Keratinocyte (primary cell): ENCODE measurements at regions not wholly inside any gene's neighbourhood (a gene's known extent, or its start where the extent isn't known, plus 50 kb on each side); places are given as distances from the start of the nearest gene placed in this dataset.

Experiments used
- DNase-seq: peaks from one replicate; pipeline ENCODE4 v3.0.0-alpha.2; 2011; ENCODE audit warnings: low read depth, missing footprints, low spot score
- FAIRE-seq: peaks from 2 replicates; lab custom pipeline; 2011; peaks lifted over from hg19 to GRCh38; lab: Jason Lieb, UNC
- H2AFZ ChIP-seq: 2 replicates; pipeline ENCODE4 v1.6.0; 2012; ENCODE audit warnings: low read length, control low read depth, inconsistent platforms; ENCODE audit not compliant: control insufficient read depth
- H3K27ac ChIP-seq: 2 replicates; pipeline ENCODE4 v1.5.1; 2011; ENCODE audit warnings: low read length; ENCODE audit not compliant: control insufficient read depth, insufficient read depth
- H3K27me3 ChIP-seq: 3 replicates; pipeline ENCODE4 v1.6.0; 2011; ENCODE audit warnings: low read length; ENCODE audit not compliant: control insufficient read depth, insufficient read depth; ENCODE audit errors: extremely low read depth
- H3K36me3 ChIP-seq, 2 experiments: 2 replicates in 1 of 2; 3 replicates in 1 of 2; pipeline ENCODE4 v1.5.1; 2011; ENCODE audit warnings: low read length in 2 of 2, mild to moderate bottlenecking in 1 of 2; ENCODE audit not compliant: control insufficient read depth in 2 of 2, insufficient read depth in 2 of 2; ENCODE audit errors: extremely low read depth in 1 of 2
- H3K4me1 ChIP-seq: 3 replicates; pipeline ENCODE4 v1.5.1; 2011; ENCODE audit warnings: low read length; ENCODE audit not compliant: control insufficient read depth, insufficient read depth; ENCODE audit errors: extremely low read depth
- H3K4me2 ChIP-seq: 3 replicates; pipeline ENCODE4 v1.6.0; 2011; ENCODE audit warnings: low read depth, low read length; ENCODE audit not compliant: control insufficient read depth, insufficient read depth; ENCODE audit errors: extremely low read depth
- H3K4me3 ChIP-seq, 3 experiments: fragments of 200-600 bp in 1 of 3; sonication (generic) in 1 of 3; 2 replicates in 2 of 3; 3 replicates in 1 of 3; pipeline ENCODE4 v1.5.1; 2011 to 2016; ENCODE audit warnings: low read length in 3 of 3, mild to moderate bottlenecking in 3 of 3, control low read depth in 2 of 3, inconsistent platforms in 1 of 3, low read depth in 1 of 3, mixed read lengths in 1 of 3, mixed run types in 1 of 3, moderate library complexity in 1 of 3; ENCODE audit not compliant: control insufficient read depth in 2 of 3, insufficient read depth in 2 of 3; ENCODE audit errors: extremely low read depth in 1 of 3
- H3K79me2 ChIP-seq: 2 replicates; pipeline ENCODE4 v1.6.0; 2012; ENCODE audit warnings: low read length; ENCODE audit not compliant: control insufficient read depth, insufficient read depth
- H3K9ac ChIP-seq: 3 replicates; pipeline ENCODE4 v1.6.0; 2011; ENCODE audit warnings: low read length; ENCODE audit not compliant: control insufficient read depth, insufficient read depth; ENCODE audit errors: extremely low read depth
- H3K9me1 ChIP-seq: 3 replicates; pipeline ENCODE4 v1.6.0; 2011; ENCODE audit warnings: low read length; ENCODE audit not compliant: control insufficient read depth, insufficient read depth; ENCODE audit errors: extremely low read depth
- H3K9me3 ChIP-seq: 2 replicates; pipeline ENCODE4 v1.5.1; 2012; ENCODE audit warnings: low read depth, low read length; ENCODE audit not compliant: control insufficient read depth
- H4K20me1 ChIP-seq: 3 replicates; pipeline ENCODE4 v1.6.0; 2011; ENCODE audit warnings: low read length; ENCODE audit not compliant: control insufficient read depth, insufficient read depth; ENCODE audit errors: extremely low read depth
- CTCF ChIP-seq, 3 experiments: IDR thresholded peaks in 1 of 3; conservative IDR thresholded peaks in 1 of 3; optimal IDR thresholded peaks in 1 of 3; 2 replicates in 2 of 3; 3 replicates in 1 of 3; pipeline versions ENCODE3 to v1.5.1; 2011; ENCODE audit warnings: low read length in 3 of 3, mild to moderate bottlenecking in 3 of 3, moderate library complexity in 2 of 3, control low read depth in 1 of 3, inconsistent platforms in 1 of 3; ENCODE audit not compliant: insufficient read depth in 2 of 3; ENCODE audit errors: extremely low read depth in 1 of 3
- EZH2 ChIP-seq: IDR thresholded peaks from one replicate; pipeline ENCODE4 v1.6.1; 2012; ENCODE audit warnings: inconsistent platforms, mild to moderate bottlenecking, low read length, moderate library complexity
- dilution Hi-C: fragments of 300-500 bp; cut with MboI; formaldehyde crosslinking; loops from one replicate; pipeline ENCODE4 v1.7.0; 2020; ENCODE audit warnings: low sequenced_read_pairs; ENCODE audit not compliant: extremely low pct_ligation_motif_present

DNA sequence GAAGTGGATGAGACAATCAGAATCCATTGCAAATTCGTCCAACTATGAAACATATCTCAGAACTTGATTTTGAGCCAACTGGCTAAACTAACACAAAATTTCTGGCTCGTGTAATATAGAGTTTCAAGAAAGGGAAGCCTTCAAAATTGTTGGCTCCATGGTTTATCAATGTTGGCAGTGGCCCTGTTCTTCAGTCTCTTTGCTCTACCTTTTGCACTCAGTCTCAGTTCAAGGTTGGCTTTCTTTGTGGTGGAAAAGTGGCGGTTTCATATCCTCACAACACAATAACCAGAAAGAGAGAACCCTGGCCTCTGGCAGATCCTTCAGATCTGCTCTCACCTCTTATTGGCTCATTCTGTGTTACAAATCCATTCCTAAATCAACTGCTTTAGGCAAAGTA is 473.8 kb upstream of the API5 start:
- no peak for TF ChIP-seq EZH2
- TF ChIP-seq CTCF (optimal IDR thresholded peaks at IDR 0.05 in 1 of 3, IDR thresholded peaks at IDR 0.05 in 1 of 3, conservative IDR thresholded peaks at IDR 0.05 in 1 of 3; ENCODE audit: extremely low read depth in 1 of 3, insufficient read depth in 2 of 3, low read length in 3 of 3), result no peak
- Histone ChIP-seq H3K4me1 (no peaks in the 10 kb centered on the region), H3K9ac (no peak overlapping the region), H3K27ac (no peak overlapping the region), H3K79me2 (no peaks in the 10 kb centered on the region), H2AFZ (no peak overlapping the region), H3K27me3 (no peaks in the 10 kb centered on the region), H3K4me2 (no peak overlapping the region), H3K4me3 (no peak overlapping the region), H3K36me3 (no peaks in the 10 kb centered on the region), H3K9me1 (no peaks in the 10 kb centered on the region), H4K20me1 (no peaks in the 10 kb centered on the region), H3K9me3 (no peaks in the 10 kb centered on the region)
- FAIRE-seq, result no peak
- DNase-seq, result no peak
- dilution Hi-C loops, result no loop called here

DNA sequence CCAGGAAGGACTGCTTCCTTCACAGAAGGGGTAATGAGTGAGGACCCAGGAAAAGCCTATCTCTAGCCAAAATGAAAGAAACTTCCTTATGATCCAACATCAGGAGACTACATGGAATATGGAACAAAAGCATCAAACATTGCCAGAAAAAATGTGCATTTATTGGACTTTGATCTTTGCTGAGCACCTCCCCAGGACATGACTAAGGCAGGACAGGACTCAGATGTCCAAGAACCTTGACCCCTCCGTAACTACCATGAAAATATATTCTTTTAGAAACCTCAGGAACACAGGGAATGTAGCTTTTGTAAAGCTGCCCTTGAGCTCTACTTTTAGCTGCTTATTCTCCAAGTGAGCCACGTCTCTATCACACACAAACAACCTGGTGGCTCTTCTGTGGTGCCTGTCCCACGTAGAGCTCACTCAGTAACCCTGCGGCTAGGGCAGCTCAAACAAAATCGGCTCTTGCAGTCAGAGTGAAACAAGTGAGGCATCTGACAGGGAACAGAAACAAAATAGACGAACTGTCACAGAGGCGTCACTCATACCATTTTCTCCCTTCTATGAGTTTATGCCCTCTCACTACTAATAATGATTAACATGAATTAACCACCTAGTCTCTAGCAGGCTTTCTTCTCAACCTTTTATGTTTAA is 471.5 kb upstream of the API5 start:
- no peak overlapping the region for H3K4me3 ChIP-seq
- dilution Hi-C loops, result no loop called here
- no peaks in the 10 kb centered on the region for H3K27me3 ChIP-seq
- H4K20me1 ChIP-seq, result no peaks in the 10 kb centered on the region
- H3K9me1 ChIP-seq, result no peaks in the 10 kb centered on the region
- H3K27ac ChIP-seq, result no peak overlapping the region
- H3K4me1 ChIP-seq, result no peaks in the 10 kb centered on the region
- no peak overlapping the region for H2AFZ ChIP-seq
- no peak for TF ChIP-seq CTCF (optimal IDR thresholded peaks at IDR 0.05 in 1 of 3, IDR thresholded peaks at IDR 0.05 in 1 of 3, conservative IDR thresholded peaks at IDR 0.05 in 1 of 3; ENCODE audit: extremely low read depth in 1 of 3, insufficient read depth in 2 of 3, low read length in 3 of 3)
- no peak for TF ChIP-seq EZH2
- no peaks in the 10 kb centered on the region for H3K79me2 ChIP-seq
- FAIRE-seq (no peak), DNase-seq (no peak)
- H3K9ac ChIP-seq, result no peak overlapping the region
- no peaks in the 10 kb centered on the region for H3K9me3 ChIP-seq
- H3K4me2 ChIP-seq, result no peak overlapping the region
- H3K36me3 ChIP-seq, result no peaks in the 10 kb centered on the region
